ENCODE measurements at regions not wholly inside any gene's neighbourhood (a gene's known extent, or its start where the extent isn't known, plus 50 kb on each side); places are given as distances from the start of the nearest gene placed in this dataset.

DNA sequence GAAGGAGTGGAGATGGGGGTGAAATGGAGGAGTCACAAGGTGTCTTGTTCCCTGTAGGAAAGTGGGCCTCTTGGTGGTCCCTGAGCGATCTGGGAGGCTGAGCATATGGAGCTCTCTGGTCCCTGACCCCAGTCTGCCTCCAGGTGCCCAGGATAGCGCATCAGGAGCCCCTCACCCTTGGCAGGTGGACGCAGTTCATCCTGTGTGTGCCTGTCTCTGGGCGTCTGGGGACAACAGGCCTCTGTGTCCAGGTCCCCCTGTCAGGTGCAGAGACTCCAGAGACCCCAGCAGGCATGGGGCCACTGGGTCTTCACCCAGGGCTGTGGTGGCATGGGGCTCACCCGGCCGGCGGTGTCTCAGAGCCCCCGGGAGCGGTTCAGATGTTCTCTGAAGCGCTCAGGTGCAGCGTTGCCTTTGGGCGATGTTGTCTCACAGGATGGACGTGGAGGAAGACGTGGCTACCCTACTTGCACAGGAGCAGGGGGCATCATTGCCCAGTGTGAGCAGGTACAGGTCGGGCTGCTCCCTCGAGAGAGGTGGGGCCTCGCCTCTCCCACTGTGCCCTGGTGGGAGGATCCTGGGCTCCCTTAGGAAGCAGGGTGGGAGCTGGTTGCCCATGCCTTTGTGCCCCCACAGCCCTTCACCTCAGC lies 58.1 kb upstream of the TPM4 start:
- Mint-ChIP-seq H3K27ac (no peak overlapping the region), H3K27me3 (no peaks in the 10 kb centered on the region), H3K9me3 (no peaks in the 10 kb centered on the region), H3K36me3 (no peaks in the 10 kb centered on the region), H3K4me3 (no peak overlapping the region), H3K4me1 (no peaks in the 10 kb centered on the region)
- DNase-seq: no peak
- CTCF ChIA-PET: no interaction called here

DNA sequence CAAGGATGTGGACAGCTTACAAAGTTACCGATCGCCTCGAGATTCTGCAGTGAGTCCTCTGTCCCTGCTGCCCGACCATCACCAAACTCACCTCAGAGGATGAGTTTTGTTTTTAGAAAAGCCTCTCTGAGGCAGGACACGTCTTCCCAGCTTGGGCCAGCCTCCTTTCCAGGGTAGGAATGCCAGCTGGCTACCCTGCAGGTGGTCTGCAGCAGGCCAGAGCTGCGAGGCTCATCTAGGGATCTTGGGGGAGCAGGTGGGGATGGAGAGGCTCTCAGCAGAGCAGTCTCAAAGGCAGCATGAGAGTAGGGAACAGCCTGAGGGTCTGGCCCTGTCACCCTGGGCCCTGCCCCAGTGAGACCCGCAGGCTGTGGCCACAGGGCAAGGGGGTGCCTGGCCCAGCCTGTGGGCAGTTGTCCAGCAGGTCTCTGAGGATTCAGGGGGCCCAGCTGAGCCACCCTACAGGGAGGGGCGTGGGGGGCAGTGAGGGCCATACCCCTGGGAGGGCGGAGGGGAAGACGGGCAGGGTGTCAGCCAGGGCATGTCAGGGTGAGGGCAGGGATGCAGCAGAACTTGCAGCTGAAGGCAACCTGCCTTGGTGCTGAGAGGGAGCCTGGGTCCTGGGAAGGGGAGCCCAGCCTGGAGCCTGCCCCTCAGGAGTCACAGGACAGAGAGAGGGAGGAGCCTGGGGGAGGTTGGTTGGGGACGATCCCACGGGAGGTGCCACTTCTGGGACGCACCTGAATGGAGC lies 57.3 kb upstream of the TPM4 start:
- no peak for DNase-seq
- CTCF ChIA-PET: no interaction called here
- Mint-ChIP-seq H3K27ac (no peak overlapping the region), H3K9me3 (no peaks in the 10 kb centered on the region), H3K36me3 (no peaks in the 10 kb centered on the region), H3K4me1 (no peaks in the 10 kb centered on the region), H3K4me3 (no peak overlapping the region), H3K27me3 (no peaks in the 10 kb centered on the region)

DNA sequence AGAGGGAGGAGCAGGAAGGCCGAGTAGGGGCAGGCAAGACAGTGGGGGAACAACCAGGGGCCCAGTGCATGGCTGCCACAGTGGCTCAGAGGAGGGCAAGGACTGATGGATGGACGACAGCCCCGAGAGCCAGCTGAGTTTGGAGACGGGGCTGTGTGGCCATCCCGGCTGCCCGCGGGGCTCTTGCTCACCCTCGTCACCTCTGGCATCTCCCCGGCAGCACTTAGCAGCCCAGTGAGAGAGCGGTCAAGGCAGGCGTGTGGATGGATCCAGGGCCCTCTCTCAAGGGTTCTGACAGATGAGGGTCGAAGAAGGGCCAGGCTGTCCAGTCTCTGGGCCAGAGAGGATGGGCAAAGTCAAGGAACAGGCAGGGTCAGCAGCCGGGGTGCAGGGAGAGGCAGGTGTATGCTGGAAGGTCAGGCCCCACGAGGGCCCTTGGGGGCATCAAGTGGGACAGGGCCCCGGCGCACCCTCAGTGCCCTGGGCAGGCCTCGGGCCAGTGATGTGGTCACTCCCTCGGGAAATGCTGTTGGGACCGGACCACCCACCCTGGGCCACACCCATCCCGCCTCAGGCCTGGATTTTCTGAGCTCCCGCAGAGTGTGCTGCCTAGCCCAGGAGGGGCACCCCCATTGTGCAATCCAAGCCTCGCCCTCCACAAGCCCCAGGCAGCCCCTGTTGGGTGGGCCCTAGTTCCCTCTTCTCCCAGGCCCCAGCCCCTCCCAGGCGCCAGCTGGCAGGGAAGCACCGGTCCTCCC lies 56.4 kb upstream of the TPM4 start:
- H3K27me3 Mint-ChIP-seq: no peaks in the 10 kb centered on the region
- H3K27ac Mint-ChIP-seq: no peak overlapping the region
- H3K4me3 Mint-ChIP-seq: no peak overlapping the region
- CTCF ChIA-PET: no interaction called here
- H3K36me3 Mint-ChIP-seq: no peaks in the 10 kb centered on the region
- no peak for DNase-seq
- no peaks in the 10 kb centered on the region for H3K9me3 Mint-ChIP-seq
- no peaks in the 10 kb centered on the region for H3K4me1 Mint-ChIP-seq

DNA sequence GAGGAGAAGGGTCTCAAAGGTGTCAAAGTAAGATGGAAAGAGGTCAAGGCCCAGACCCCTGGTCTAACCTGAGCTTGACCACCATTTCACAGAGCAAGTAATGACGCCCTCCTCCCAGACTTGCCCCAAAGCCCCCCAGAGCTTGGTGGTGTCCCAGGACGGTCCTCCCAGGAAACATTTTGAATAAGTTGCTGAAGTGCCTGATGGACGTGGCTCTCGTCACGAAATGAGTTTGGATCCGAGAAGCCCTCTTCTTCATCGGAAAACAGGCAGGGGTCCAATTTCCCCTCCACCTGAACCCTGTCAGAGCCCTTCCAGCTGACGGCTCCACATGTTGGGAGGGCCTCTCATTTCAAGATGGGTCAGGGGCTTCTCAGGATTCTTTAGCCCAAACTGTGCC lies 54.5 kb upstream of the TPM4 start:
- H3K36me3 Mint-ChIP-seq: no peaks in the 10 kb centered on the region
- H3K27me3 Mint-ChIP-seq: no peaks in the 10 kb centered on the region
- no peak for DNase-seq
- H3K27ac Mint-ChIP-seq: no peak overlapping the region
- CTCF ChIA-PET: no interaction called here
- H3K4me1 Mint-ChIP-seq: no peaks in the 10 kb centered on the region
- H3K9me3 Mint-ChIP-seq: no peaks in the 10 kb centered on the region
- H3K4me3 Mint-ChIP-seq: no peak overlapping the region

DNA sequence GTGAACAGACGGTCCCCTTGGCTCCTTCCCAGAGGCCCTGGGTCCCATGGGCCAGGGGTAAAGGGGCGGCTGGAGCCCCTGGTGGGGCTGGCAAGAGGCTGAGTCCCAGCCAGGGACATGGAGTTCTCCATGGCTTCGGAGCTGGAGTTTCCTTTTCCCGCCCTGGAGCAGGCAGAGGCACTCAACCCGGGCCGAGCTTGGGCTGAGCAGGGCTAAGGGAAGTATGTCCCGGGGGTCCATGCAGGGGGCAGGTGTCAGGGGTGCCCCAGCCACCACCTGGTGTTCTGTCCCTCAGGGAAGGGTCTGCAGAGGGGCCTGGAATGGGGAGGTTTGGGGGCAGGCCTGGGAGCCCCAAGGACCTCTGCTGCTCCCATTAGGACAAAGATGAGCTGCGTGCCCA lies 54.0 kb upstream of the TPM4 start:
- DNase-seq: no peak
- H3K27ac Mint-ChIP-seq: no peak overlapping the region
- CTCF ChIA-PET: no interaction called here

DNA sequence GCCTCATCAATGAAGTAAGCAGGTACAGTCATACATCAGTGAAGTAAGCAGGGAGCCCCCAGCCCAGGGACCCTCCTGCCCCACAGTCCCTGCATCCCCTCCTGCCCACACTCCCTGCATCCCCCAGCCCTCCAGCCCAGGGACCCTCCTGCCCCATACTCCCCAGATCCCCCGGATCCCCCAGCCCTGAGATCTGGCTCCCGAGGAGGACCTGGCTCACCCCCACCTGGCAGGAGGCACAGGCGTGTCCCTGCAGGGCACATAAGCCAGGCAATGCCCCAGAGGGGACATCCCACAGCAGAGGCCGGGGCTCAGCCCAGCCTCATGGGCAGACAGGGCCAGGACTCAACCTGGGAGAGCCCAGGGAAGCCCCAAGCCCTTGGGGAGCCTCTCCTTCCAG lies 53.6 kb upstream of the TPM4 start:
- Mint-ChIP-seq H3K9me3 (no peaks in the 10 kb centered on the region), H3K27ac (no peak overlapping the region), H3K27me3 (no peaks in the 10 kb centered on the region), H3K4me1 (no peaks in the 10 kb centered on the region), H3K4me3 (no peak overlapping the region), H3K36me3 (no peaks in the 10 kb centered on the region)
- DNase-seq: no peak
- CTCF ChIA-PET: no interaction called here

More for the DNA sequence above, 54.0 kb upstream of the TPM4 start:
- Mint-ChIP-seq H3K36me3 (no peaks in the 10 kb centered on the region), H3K27me3 (no peaks in the 10 kb centered on the region), H3K4me3 (no peak overlapping the region), H3K4me1 (no peaks in the 10 kb centered on the region), H3K9me3 (no peaks in the 10 kb centered on the region)

DNA sequence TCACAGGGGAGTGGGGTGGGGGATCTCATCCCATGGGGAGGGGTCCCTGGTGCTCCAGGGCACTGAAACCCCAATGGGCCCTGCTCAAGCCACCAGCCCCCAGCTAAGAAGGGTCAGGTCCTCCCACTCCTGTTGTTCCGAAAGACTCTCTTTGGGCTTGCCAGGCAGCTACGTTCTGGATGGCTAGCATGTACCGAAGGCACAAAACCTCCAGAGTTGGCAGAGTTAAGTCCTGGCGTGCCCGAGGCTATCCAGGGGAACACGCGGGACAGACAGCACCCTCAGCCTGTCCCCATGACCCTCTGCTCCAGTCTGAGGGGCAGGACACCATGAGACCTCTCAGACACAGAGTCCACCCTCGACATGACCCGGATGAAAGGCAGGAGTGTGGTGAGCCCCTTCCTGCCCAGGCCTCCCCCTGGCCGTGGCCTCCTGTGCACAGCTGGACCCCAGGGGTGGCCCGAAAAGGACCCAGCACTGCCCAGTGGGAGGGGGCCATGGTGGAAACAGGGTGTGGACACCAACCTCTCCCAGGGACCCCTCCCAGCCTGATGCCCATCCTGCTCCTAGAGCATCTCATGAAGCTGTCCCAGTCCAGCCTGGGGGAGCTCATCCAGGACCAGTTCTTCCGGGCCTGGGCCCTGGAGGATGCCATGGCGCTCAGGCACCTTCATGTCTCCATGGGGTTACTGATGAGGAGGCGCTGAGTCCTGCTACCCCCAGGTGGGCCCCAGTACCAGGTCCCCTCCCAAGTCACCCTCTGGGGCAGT lies 53.0 kb upstream of the TPM4 start:
- Mint-ChIP-seq H3K27me3 (no peaks in the 10 kb centered on the region), H3K9me3 (no peaks in the 10 kb centered on the region), H3K4me1 (no peaks in the 10 kb centered on the region), H3K27ac (no peak overlapping the region), H3K4me3 (no peak overlapping the region), H3K36me3 (no peaks in the 10 kb centered on the region)
- DNase-seq: no peak
- CTCF ChIA-PET: no interaction called here

DNA sequence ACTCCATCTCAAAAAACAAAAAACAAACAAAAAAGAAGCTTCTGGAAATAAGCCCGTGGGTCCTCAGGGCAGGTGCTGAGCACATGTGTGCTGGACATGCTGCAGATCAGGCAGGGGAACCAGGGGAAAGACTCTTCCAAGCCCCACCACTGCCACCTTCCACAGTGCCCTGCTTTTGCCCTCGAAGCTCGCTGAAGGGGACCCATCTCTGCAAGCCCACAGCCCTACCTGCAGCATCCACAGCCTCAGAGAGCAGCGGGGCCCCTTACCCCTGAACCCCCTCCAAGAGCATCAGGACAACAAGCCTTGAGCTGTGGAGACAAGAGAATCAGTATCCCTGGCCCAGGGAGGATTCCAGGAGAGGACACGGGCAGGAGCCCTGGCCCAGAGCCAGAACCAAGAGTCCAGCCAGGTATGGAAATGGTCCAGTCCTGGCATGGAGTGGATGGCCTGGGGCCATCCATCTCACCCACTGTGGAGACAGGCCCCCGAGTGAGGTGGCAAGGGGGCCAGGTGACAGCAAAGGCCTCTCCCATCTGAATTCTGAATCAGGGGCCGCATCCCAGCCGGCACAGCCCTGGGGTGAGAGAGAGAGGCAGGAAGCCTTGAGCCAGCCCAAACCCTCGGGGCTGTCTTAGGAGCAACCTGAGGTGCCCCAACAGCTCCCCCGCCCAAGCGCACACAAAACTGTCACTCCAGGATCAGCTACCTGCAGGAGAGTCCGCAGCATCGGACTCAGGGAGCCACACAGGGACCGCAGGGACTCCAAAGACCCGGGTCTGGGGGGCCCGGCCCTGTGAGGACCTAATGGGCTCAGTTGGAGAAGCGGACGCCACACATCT lies 51.8 kb upstream of the TPM4 start:
- H3K9me3 Mint-ChIP-seq: no peaks in the 10 kb centered on the region
- no peak for DNase-seq
- H3K4me1 Mint-ChIP-seq: no peaks in the 10 kb centered on the region
- H3K27ac Mint-ChIP-seq: no peak overlapping the region
- CTCF ChIA-PET: no interaction called here
- H3K36me3 Mint-ChIP-seq: no peaks in the 10 kb centered on the region
- peaks cover under 1% of the 10 kb centered on the region for H3K27me3 Mint-ChIP-seq
- no peak overlapping the region for H3K4me3 Mint-ChIP-seq

DNA sequence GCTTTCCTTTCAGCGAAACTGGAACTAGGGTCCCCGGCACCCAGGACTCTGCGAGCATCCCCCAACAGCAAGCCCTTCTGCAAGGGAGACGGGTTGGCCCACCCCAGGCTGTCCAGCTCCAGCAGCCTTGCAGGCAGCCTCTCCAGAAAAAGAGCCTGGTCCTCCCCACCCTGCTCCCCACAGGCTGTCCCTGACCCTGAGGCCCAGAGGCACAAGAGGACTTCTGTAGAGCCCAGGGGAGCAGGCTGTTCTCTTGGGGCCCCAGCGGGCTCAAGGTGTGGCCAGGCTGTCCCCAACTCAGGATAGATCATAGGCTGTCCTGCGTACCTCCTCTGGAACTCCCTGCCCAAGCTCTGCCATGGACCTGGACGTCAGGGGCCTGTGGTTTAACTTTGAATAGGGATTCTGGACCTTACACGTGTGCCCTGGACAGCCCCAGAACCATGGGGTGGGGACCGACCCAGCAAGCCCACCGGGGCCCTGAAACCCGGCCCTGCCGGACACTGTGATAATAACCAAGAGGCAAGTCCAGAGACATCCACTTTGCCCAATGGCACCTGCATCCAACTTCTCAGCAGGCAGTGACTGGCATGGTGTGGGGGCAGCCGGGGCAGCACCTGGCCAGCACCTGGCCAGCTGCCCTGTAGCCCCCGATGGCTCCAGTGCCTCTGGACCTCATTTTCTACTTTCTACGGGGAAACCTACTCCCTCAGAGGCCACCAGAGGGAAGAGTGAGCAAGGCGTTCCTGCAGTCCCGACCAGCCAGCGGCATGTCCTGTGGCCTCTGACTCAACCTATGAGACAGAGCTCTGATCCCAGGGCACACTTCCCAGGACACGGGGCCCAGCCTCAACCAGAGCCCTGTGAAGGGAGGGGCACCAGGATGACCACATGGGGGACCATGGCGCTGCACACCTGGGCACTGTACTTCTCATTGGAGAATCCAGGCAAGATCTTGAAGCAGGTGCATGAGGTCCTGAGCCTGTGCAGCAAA lies 50.9 kb upstream of the TPM4 start:
- H3K9me3 Mint-ChIP-seq: no peaks in the 10 kb centered on the region
- H3K27me3 Mint-ChIP-seq: peaks cover 5% of the 10 kb centered on the region
- DNase-seq: peak; percentile 36
- no peak overlapping the region for H3K4me3 Mint-ChIP-seq
- H3K4me1 Mint-ChIP-seq: no peaks in the 10 kb centered on the region
- CTCF ChIA-PET: no interaction called here
- H3K27ac Mint-ChIP-seq: no peak overlapping the region
- no peaks in the 10 kb centered on the region for H3K36me3 Mint-ChIP-seq

DNA sequence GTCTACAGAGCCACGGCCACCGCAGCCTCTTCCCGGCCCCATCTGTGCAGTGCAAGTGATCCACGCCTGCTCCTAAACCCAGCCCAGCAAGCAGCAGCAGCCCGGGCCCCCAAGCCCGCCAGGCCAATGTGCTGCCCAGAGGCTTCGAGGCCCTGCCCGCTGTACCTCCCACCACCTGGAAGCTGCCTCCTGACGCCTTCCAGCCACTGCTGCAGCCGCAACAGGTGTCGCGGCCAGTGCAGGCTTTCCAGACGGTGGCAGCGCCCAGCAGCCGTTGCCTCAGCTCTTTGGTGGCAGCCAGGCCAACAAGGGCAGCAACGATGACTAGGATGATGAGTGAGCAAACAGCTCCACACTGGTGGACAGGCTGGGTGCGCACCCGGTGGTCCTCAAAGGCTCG lies 50.2 kb upstream of the TPM4 start:
- Mint-ChIP-seq H3K27ac (no peak overlapping the region), H3K36me3 (no peaks in the 10 kb centered on the region), H3K4me3 (no peak overlapping the region), H3K9me3 (no peaks in the 10 kb centered on the region), H3K4me1 (no peaks in the 10 kb centered on the region), H3K27me3 (peaks cover 5% of the 10 kb centered on the region)
- DNase-seq: no peak
- CTCF ChIA-PET: interaction anchor here (2.1 kb wide), 1 partner anchor 16 kb away, joined by 5 read pairs; no protein-coding TSS in a partner anchor

Data from activated naive CD4-positive, alpha-beta T cell treated with anti-CD3 and anti-CD28 coated beads, Interleukin-2, amount 10 ng/mL, durations not matched to agents 7 days and 5 days (primary cell).